ENCODE measurements at regions not wholly inside any gene's neighbourhood (a gene's known extent, or its start where the extent isn't known, plus 50 kb on each side); places are given as distances from the start of the nearest gene placed in this dataset.
"Not testable (repeated sequence)": the region's sequence is repeated elsewhere in the genome, so short reads cannot be mapped to it uniquely, and the experiment has no call there.

GRCh38 chr9:86491468-86492266, 137.5 kb upstream of the TUT7 start:
- DNase-seq, result no peak

GRCh38 chr9:86488794-86489193, 134.6 kb upstream of the TUT7 start:
- no peak for DNase-seq

- DNase-seq, result no peak
Observed at GRCh38 chr9:86488345-86488744, 134.1 kb upstream of the TUT7 start.

GRCh38 chr9:86487838-86488233, 133.6 kb upstream of the TUT7 start:
- no peak for DNase-seq

GRCh38 chr9:86486891-86487837, 133.0 kb upstream of the TUT7 start:
- DNase-seq, result peak in 1 of 2 donors; percentile 56

- no peak for DNase-seq
Observed at GRCh38 chr9:86485359-86485758, 131.1 kb upstream of the TUT7 start.

- no peak for DNase-seq
Observed at GRCh38 chr9:86483496-86483895, 129.3 kb upstream of the TUT7 start.

- no peak for DNase-seq
Observed at GRCh38 chr9:86481466-86481865, 127.3 kb upstream of the TUT7 start.

GRCh38 chr9:86475255-86475654, 121.0 kb upstream of the TUT7 start:
- not testable (repeated sequence) for DNase-seq

GRCh38 chr9:86471171-86471815, 117.1 kb upstream of the TUT7 start:
- DNase-seq, result no peak

- DNase-seq, result no peak
Observed at GRCh38 chr9:86470326-86470725, 116.1 kb upstream of the TUT7 start.

- no peak for DNase-seq
Observed at GRCh38 chr9:86469476-86470250, 115.5 kb upstream of the TUT7 start.

- no peak for DNase-seq
Observed at GRCh38 chr9:86464242-86464641, 110.0 kb upstream of the TUT7 start.

- no peak for DNase-seq
Observed at GRCh38 chr9:86460216-86461002, 106.2 kb upstream of the TUT7 start.

GRCh38 chr9:86459599-86460155, 105.5 kb upstream of the TUT7 start:
- DNase-seq, result no peak

- no peak for DNase-seq
Observed at GRCh38 chr9:86459191-86459590, 105.0 kb upstream of the TUT7 start.

GRCh38 chr9:86458191-86458855, 104.1 kb upstream of the TUT7 start:
- no peak for DNase-seq

- no peak for DNase-seq
Observed at GRCh38 chr9:86456416-86456815, 102.2 kb upstream of the TUT7 start.

- DNase-seq, result no peak
Observed at GRCh38 chr9:86454701-86455615, 100.7 kb upstream of the TUT7 start.

All from right lung (tissue), 2 donors.